ENCODE measurements at regions not wholly inside any gene's neighbourhood (a gene's known extent, or its start where the extent isn't known, plus 50 kb on each side); places are given as distances from the start of the nearest gene placed in this dataset.
A peak's percentile ranks its signal among the peaks of the same experiment; 100 is the strongest.

- DNase-seq (ENCODE audit: low read depth): no peak
Measured at GRCh38 chr11:15882876-15883454, 473.4 kb downstream of the SOX6 start.

- no peak for DNase-seq (ENCODE audit: low read depth)
Measured at GRCh38 chr11:15883455-15883920, 472.9 kb downstream of the SOX6 start.

- DNase-seq (ENCODE audit: low read depth): no peak
Measured at GRCh38 chr11:15884141-15884540, 472.2 kb downstream of the SOX6 start.

GRCh38 chr11:15884777-15885540, 471.4 kb downstream of the SOX6 start:
- no peak for DNase-seq (ENCODE audit: low read depth)

GRCh38 chr11:15885854-15886253, 470.5 kb downstream of the SOX6 start:
- DNase-seq (ENCODE audit: low read depth): no peak

GRCh38 chr11:15886299-15886698, 470.0 kb downstream of the SOX6 start:
- no peak for DNase-seq (ENCODE audit: low read depth)

- no peak for DNase-seq (ENCODE audit: low read depth)
Measured at GRCh38 chr11:15886866-15887265, 469.5 kb downstream of the SOX6 start.

- no peak for DNase-seq (ENCODE audit: low read depth)
Measured at GRCh38 chr11:15888556-15889345, 467.6 kb downstream of the SOX6 start.

- DNase-seq (ENCODE audit: low read depth): no peak
Measured at GRCh38 chr11:15889363-15890030, 466.8 kb downstream of the SOX6 start.

- peak; percentile 20 for DNase-seq (ENCODE audit: low read depth)
Measured at GRCh38 chr11:15890031-15890713, 466.2 kb downstream of the SOX6 start.

- DNase-seq (ENCODE audit: low read depth): peak; percentile 24
Measured at GRCh38 chr11:15893080-15893492, 463.3 kb downstream of the SOX6 start.

GRCh38 chr11:15896026-15896425, 460.3 kb downstream of the SOX6 start:
- DNase-seq (ENCODE audit: low read depth): no peak

GRCh38 chr11:15896530-15896929, 459.8 kb downstream of the SOX6 start:
- DNase-seq (ENCODE audit: low read depth): no peak

- peak; percentile 23 for DNase-seq (ENCODE audit: low read depth)
Measured at GRCh38 chr11:15897211-15897960, 459.0 kb downstream of the SOX6 start.

GRCh38 chr11:15901054-15901453, 455.3 kb downstream of the SOX6 start:
- no peak for DNase-seq (ENCODE audit: low read depth)

- DNase-seq (ENCODE audit: low read depth): no peak
Measured at GRCh38 chr11:15901790-15902189, 454.6 kb downstream of the SOX6 start.

- no peak for DNase-seq (ENCODE audit: low read depth)
Measured at GRCh38 chr11:15903246-15903645, 453.1 kb downstream of the SOX6 start.

GRCh38 chr11:15905366-15906104, 450.8 kb downstream of the SOX6 start:
- no peak for DNase-seq (ENCODE audit: low read depth)

- DNase-seq (ENCODE audit: low read depth): no peak
Measured at GRCh38 chr11:15906481-15907035, 449.8 kb downstream of the SOX6 start.

- DNase-seq (ENCODE audit: low read depth): no peak
Measured at GRCh38 chr11:15907806-15908205, 448.5 kb downstream of the SOX6 start.

All from non-pigmented ciliary epithelial cell (primary cell).